ENCODE measurements at regions not wholly inside any gene's neighbourhood (a gene's known extent, or its start where the extent isn't known, plus 50 kb on each side); places are given as distances from the start of the nearest gene placed in this dataset.

GRCh38 chr12:40575987-40576386 lies 116.3 kb upstream of the CNTN1 start:
- H3K27me3 Mint-ChIP-seq (ENCODE audit: insufficient read depth, unreplicated experiment) = no peaks in the 10 kb centered on the region
- BruUV-seq (replicated peaks) = no TSS peak
- ChIA-PET CTCF (no interaction called here), POLR2A (no interaction called here)
- intact Hi-C loops (cut with micrococcal nuclease) = no loop called here
- H3K4me3 Mint-ChIP-seq (ENCODE audit: unreplicated experiment) = no peak overlapping the region
- no peaks in the 10 kb centered on the region for H3K36me3 Mint-ChIP-seq (ENCODE audit: insufficient read depth, unreplicated experiment)
- H3K9me3 Mint-ChIP-seq (ENCODE audit: unreplicated experiment) = peaks cover 9% of the 10 kb centered on the region
- no peaks in the 10 kb centered on the region for H3K4me1 Mint-ChIP-seq (ENCODE audit: insufficient read depth, unreplicated experiment)
- no peak for DNase-seq (ENCODE audit: unreplicated experiment)
- no peak for TF ChIP-seq CTCF (IDR thresholded peaks at IDR 0.05; ENCODE audit: unreplicated experiment)
- H3K27ac Mint-ChIP-seq (ENCODE audit: low read depth, unreplicated experiment) = no peak overlapping the region

- no peak for DNase-seq (ENCODE audit: unreplicated experiment)
- intact Hi-C loops (cut with micrococcal nuclease) = no loop called here
- TF ChIP-seq CTCF (IDR thresholded peaks at IDR 0.05; ENCODE audit: unreplicated experiment) = no peak
- H3K4me3 Mint-ChIP-seq (ENCODE audit: unreplicated experiment) = no peak overlapping the region
- no peaks in the 10 kb centered on the region for H3K4me1 Mint-ChIP-seq (ENCODE audit: insufficient read depth, unreplicated experiment)
- no peaks in the 10 kb centered on the region for H3K36me3 Mint-ChIP-seq (ENCODE audit: insufficient read depth, unreplicated experiment)
- H3K9me3 Mint-ChIP-seq (ENCODE audit: unreplicated experiment) = peaks cover 9% of the 10 kb centered on the region
- ChIA-PET POLR2A (no interaction called here), CTCF (no interaction called here)
- no peak overlapping the region for H3K27ac Mint-ChIP-seq (ENCODE audit: low read depth, unreplicated experiment)
- no peaks in the 10 kb centered on the region for H3K27me3 Mint-ChIP-seq (ENCODE audit: insufficient read depth, unreplicated experiment)
- no TSS peak for BruUV-seq (replicated peaks)
Measured at GRCh38 chr12:40577834-40578233, 114.4 kb upstream of the CNTN1 start.

- intact Hi-C loops (cut with micrococcal nuclease) = no loop called here
- H3K27ac Mint-ChIP-seq (ENCODE audit: low read depth, unreplicated experiment) = no peak overlapping the region
- no peaks in the 10 kb centered on the region for H3K4me1 Mint-ChIP-seq (ENCODE audit: insufficient read depth, unreplicated experiment)
- peaks cover 9% of the 10 kb centered on the region for H3K9me3 Mint-ChIP-seq (ENCODE audit: unreplicated experiment)
- ChIA-PET CTCF (interaction anchor here (1.0 kb wide), 1 partner anchor 426 kb away, joined by 3 read pairs; no protein-coding TSS in a partner anchor), POLR2A (no interaction called here)
- no peak for TF ChIP-seq CTCF (IDR thresholded peaks at IDR 0.05; ENCODE audit: unreplicated experiment)
- H3K4me3 Mint-ChIP-seq (ENCODE audit: unreplicated experiment) = no peak overlapping the region
- no peaks in the 10 kb centered on the region for H3K36me3 Mint-ChIP-seq (ENCODE audit: insufficient read depth, unreplicated experiment)
- no peaks in the 10 kb centered on the region for H3K27me3 Mint-ChIP-seq (ENCODE audit: insufficient read depth, unreplicated experiment)
- BruUV-seq (replicated peaks) = no TSS peak
- DNase-seq (ENCODE audit: unreplicated experiment) = no peak
Measured at GRCh38 chr12:40579687-40580086, 112.6 kb upstream of the CNTN1 start.

- H3K36me3 Mint-ChIP-seq (ENCODE audit: insufficient read depth, unreplicated experiment) = no peaks in the 10 kb centered on the region
- H3K27ac Mint-ChIP-seq (ENCODE audit: low read depth, unreplicated experiment) = no peak overlapping the region
- no TSS peak for BruUV-seq (replicated peaks)
- POLR2A ChIA-PET = no interaction called here
- no peaks in the 10 kb centered on the region for H3K27me3 Mint-ChIP-seq (ENCODE audit: insufficient read depth, unreplicated experiment)
- intact Hi-C loops (cut with micrococcal nuclease) = no loop called here
- no peak for TF ChIP-seq CTCF (IDR thresholded peaks at IDR 0.05; ENCODE audit: unreplicated experiment)
- no peak overlapping the region for H3K4me3 Mint-ChIP-seq (ENCODE audit: unreplicated experiment)
- DNase-seq (ENCODE audit: unreplicated experiment) = no peak
- no peaks in the 10 kb centered on the region for H3K4me1 Mint-ChIP-seq (ENCODE audit: insufficient read depth, unreplicated experiment)
- CTCF ChIA-PET = interaction anchor here (1.0 kb wide), 1 partner anchor 427 kb away, joined by 3 read pairs; no protein-coding TSS in a partner anchor
- peaks cover 9% of the 10 kb centered on the region for H3K9me3 Mint-ChIP-seq (ENCODE audit: unreplicated experiment)
Measured at GRCh38 chr12:40580346-40580745, 111.9 kb upstream of the CNTN1 start.
